Right hindlimb (tissue), 1 donor: ENCODE measurements at regions not wholly inside any gene's neighbourhood (a gene's known extent, or its start where the extent isn't known, plus 50 kb on each side); places are given as distances from the start of the nearest gene placed in this dataset.
"Not testable (repeated sequence)": the region's sequence is repeated elsewhere in the genome, so short reads cannot be mapped to it uniquely, and the experiment has no call there.

Experiments used
- DNase-seq: peaks from one replicate; pipeline ENCODE4 v3.0.0-alpha.2; 2018

GRCh38 chr2:57181315-57182038 is 865.1 kb upstream of the VRK2 start:
- DNase-seq: no peak

GRCh38 chr2:57182916-57183315 is 863.7 kb upstream of the VRK2 start:
- no peak for DNase-seq

- no peak for DNase-seq
Measured at GRCh38 chr2:57185568-57185967, 861.0 kb upstream of the VRK2 start.

- DNase-seq: no peak
Measured at GRCh38 chr2:57190007-57190406, 856.6 kb upstream of the VRK2 start.

GRCh38 chr2:57199663-57200062 is 846.9 kb upstream of the VRK2 start:
- DNase-seq: no peak

- no peak for DNase-seq
Measured at GRCh38 chr2:57204364-57204763, 842.2 kb upstream of the VRK2 start.

- DNase-seq: no peak
Measured at GRCh38 chr2:57205241-57205640, 841.4 kb upstream of the VRK2 start.

GRCh38 chr2:57207191-57207590 is 839.4 kb upstream of the VRK2 start:
- DNase-seq: no peak

- no peak for DNase-seq
Measured at GRCh38 chr2:57209799-57210198, 836.8 kb upstream of the VRK2 start.

- DNase-seq: no peak
Measured at GRCh38 chr2:57210855-57211254, 835.8 kb upstream of the VRK2 start.

- DNase-seq: no peak
Measured at GRCh38 chr2:57217013-57217412, 829.6 kb upstream of the VRK2 start.

GRCh38 chr2:57218206-57218605 is 828.4 kb upstream of the VRK2 start:
- DNase-seq: no peak

- not testable (repeated sequence) for DNase-seq
Measured at GRCh38 chr2:57229706-57230105, 816.9 kb upstream of the VRK2 start.

GRCh38 chr2:57232341-57232740 is 814.3 kb upstream of the VRK2 start:
- DNase-seq: not testable (repeated sequence)

- not testable (repeated sequence) for DNase-seq
Measured at GRCh38 chr2:57251495-57251894, 795.1 kb upstream of the VRK2 start.

- not testable (repeated sequence) for DNase-seq
Measured at GRCh38 chr2:57276408-57276807, 770.2 kb upstream of the VRK2 start.

GRCh38 chr2:57278451-57278850 is 768.2 kb upstream of the VRK2 start:
- DNase-seq: no peak

GRCh38 chr2:57291209-57291608 is 755.4 kb upstream of the VRK2 start:
- no peak for DNase-seq

- DNase-seq: no peak
Measured at GRCh38 chr2:57296795-57297517, 749.6 kb upstream of the VRK2 start.

- no peak for DNase-seq
Measured at GRCh38 chr2:57313678-57314077, 732.9 kb upstream of the VRK2 start.

- DNase-seq: no peak
Measured at GRCh38 chr2:57314682-57315081, 731.9 kb upstream of the VRK2 start.

GRCh38 chr2:57330447-57330846 is 716.2 kb upstream of the VRK2 start:
- DNase-seq: no peak

GRCh38 chr2:57333221-57333620 is 713.4 kb upstream of the VRK2 start:
- DNase-seq: no peak

GRCh38 chr2:57343391-57344006 is 703.1 kb upstream of the VRK2 start:
- DNase-seq: no peak
